GM12878 (cell line): ENCODE measurements at regions not wholly inside any gene's neighbourhood (a gene's known extent, or its start where the extent isn't known, plus 50 kb on each side); places are given as distances from the start of the nearest gene placed in this dataset.

Experiments
- ATAC-seq: fragments of 200-7000 bp; cut with Tn5 transposase; 3 replicates; pipeline ENCODE4 v1.9.1; 2020; ENCODE audit warnings: mild to moderate bottlenecking, moderate library complexity
- BruUV-seq: library from RNA; stranded (reverse); fragments of 400-500 nt; replicated peaks from 2 replicates; lab custom pipeline; 2021; lab: Mats Ljungman, UMichigan
- CTCF ChIA-PET: fragments of 300-600 bp; sonication (Branson Sonifier 250); formaldehyde crosslinking; extraction: SDS; loops from one replicate; lab custom pipeline; 2021; ENCODE audit warnings: inconsistent platforms; lab: Yijun Ruan, JAX
- POLR2A ChIA-PET: fragments of 350-600 bp; formaldehyde crosslinking; extraction: SDS; loops from one replicate; lab custom pipeline; 2021; ENCODE audit warnings: inconsistent platforms; lab: Charles Lee
- RAD21 ChIA-PET: fragments of 300-600 bp; sonication (Branson Sonifier 250); formaldehyde crosslinking; loops from one replicate; lab custom pipeline; 2023; ENCODE audit warnings: antibody characterized with exemption; ENCODE audit not compliant: unreplicated experiment; lab: Charles Lee
- SMC1A ChIA-PET: fragments of 300-600 bp; sonication (Branson Sonifier 250); formaldehyde crosslinking; loops from one replicate; lab custom pipeline; 2023; ENCODE audit not compliant: unreplicated experiment, uncharacterized antibody; lab: Charles Lee
- DNase-seq: peaks from one replicate; pipeline ENCODE4 v3.0.0-alpha.2; 2011; ENCODE audit warnings: low read depth, low spot score
- FAIRE-seq: peaks from 3 replicates; lab custom pipeline; 2011; peaks lifted over from hg19 to GRCh38; lab: Jason Lieb, UNC
- H2AFZ ChIP-seq: 2 replicates; pipeline ENCODE4 v1.6.0; 2011; ENCODE audit warnings: low read depth, low read length, control low read depth; ENCODE audit not compliant: control insufficient read depth
- H3K27ac ChIP-seq: 2 replicates; pipeline ENCODE4 v1.5.1; 2011; ENCODE audit warnings: control low read depth; ENCODE audit not compliant: control insufficient read depth, insufficient read depth
- H3K27me3 ChIP-seq, 2 experiments: replicated peaks in 1 of 2; 2 replicates each; pipeline versions ENCODE4 v1.6.0 to v1.6.1; 2011; ENCODE audit warnings: low read length in 1 of 2; ENCODE audit not compliant: control insufficient read depth in 2 of 2, insufficient read depth in 2 of 2
- H3K36me3 ChIP-seq, 2 experiments: 2 replicates each; pipeline ENCODE4 v1.5.1; 2011; ENCODE audit warnings: low read length in 1 of 2; ENCODE audit not compliant: control insufficient read depth in 2 of 2, insufficient read depth in 2 of 2
- H3K4me1 ChIP-seq: 2 replicates; pipeline ENCODE4 v1.6.1; 2011; ENCODE audit warnings: mild to moderate bottlenecking, low read length, moderate library complexity, mixed read lengths; ENCODE audit not compliant: control insufficient read depth, insufficient read depth
- H3K4me2 ChIP-seq: 2 replicates; pipeline ENCODE4 v1.6.0; 2011; ENCODE audit warnings: control low read depth; ENCODE audit not compliant: control insufficient read depth, insufficient read depth
- H3K4me3 ChIP-seq: fragments of 200-600 bp; sonication (generic); 2 replicates; pipeline ENCODE4 v1.5.1; 2016
- H3K79me2 ChIP-seq: 2 replicates; pipeline ENCODE4 v1.6.0; 2011; ENCODE audit warnings: low read length; ENCODE audit not compliant: control insufficient read depth, insufficient read depth
- H3K9ac ChIP-seq: 2 replicates; pipeline ENCODE4 v1.8.0; 2011; ENCODE audit warnings: low read length, control low read depth, mixed read lengths; ENCODE audit not compliant: control insufficient read depth, insufficient read depth
- H3K9me3 ChIP-seq: replicated peaks from 3 replicates; pipeline ENCODE4 v1.5.1; 2011; ENCODE audit warnings: mild to moderate bottlenecking, low read length; ENCODE audit not compliant: control insufficient read depth, insufficient read depth
- H4K20me1 ChIP-seq: 2 replicates; pipeline ENCODE4 v1.6.0; 2011; ENCODE audit not compliant: control insufficient read depth, insufficient read depth
- CHD2 ChIP-seq: IDR thresholded peaks from 2 replicates; pipeline ENCODE4 v1.6.1; 2011; ENCODE audit warnings: low read depth, low read length, improper control_type of control experiment, borderline replicate concordance
- MYC ChIP-seq: IDR thresholded peaks from 2 replicates; pipeline ENCODE4 v1.6.1; 2011; ENCODE audit warnings: mild to moderate bottlenecking, low read length, moderate library complexity, inconsistent platforms; ENCODE audit not compliant: insufficient read depth, insufficient replicate concordance, insufficient read length, severe bottlenecking
- PAX5 ChIP-seq: IDR thresholded peaks from 2 replicates; pipeline ENCODE4 v1.6.1; 2011; ENCODE audit warnings: low read depth, low read length, borderline replicate concordance
- RBBP5 ChIP-seq: fragments of 200-600 bp; sonication (generic); conservative IDR thresholded peaks from 2 replicates; pipeline ENCODE4 v1.6.1; 2016
- RCOR1 ChIP-seq: conservative IDR thresholded peaks from 2 replicates; pipeline ENCODE4 v1.6.1; 2012; ENCODE audit warnings: low read depth, low read length, improper control_type of control experiment
- SKIL ChIP-seq: fragments of 450-650 bp; IDR thresholded peaks from 2 replicates; pipeline ENCODE4 v1.6.1; 2017; ENCODE audit warnings: mild to moderate bottlenecking, low read depth, inconsistent platforms; ENCODE audit not compliant: poor library complexity, severe bottlenecking
- SREBF1 ChIP-seq: IDR thresholded peaks from 2 replicates; pipeline ENCODE4 v1.6.1; 2012; ENCODE audit warnings: mild to moderate bottlenecking, low read length
- WGBS: methylation state at CpG from one replicate; pipeline ENCODE4 v1.1.6; 2016; ENCODE audit warnings: low lambda C conversion rate; ENCODE audit not compliant: insufficient replicate concordance, insufficient coverage; ENCODE audit errors: missing lambda C conversion rate; 5-methylcytosine and 5-hydroxymethylcytosine counted together
- in situ Hi-C: fragments of 300-500 bp; cut with MboI; formaldehyde crosslinking; loops from 9 replicates; pipeline ENCODE4 v1.14.3; 2018; ENCODE audit warnings: mixed read lengths
- intact Hi-C: fragments of 100-400 bp; cut with micrococcal nuclease; formaldehyde crosslinking; loops from one replicate; pipeline ENCODE4 v1.14.2; 2022; ENCODE audit not compliant: unreplicated experiment
- TF ChIP-seq, protein P1 (sequence below): IDR thresholded peaks from 2 replicates; pipeline ENCODE4 v1.6.1; 2011; ENCODE audit warnings: mild to moderate bottlenecking, low read depth, low read length, moderate library complexity; ENCODE audit not compliant: insufficient replicate concordance

- POLR2A ChIA-PET, result no interaction called here
These were observed 165.0 kb upstream of the HS3ST1 start for GRCh38 chr4:11593576-11594116.

More at GRCh38 chr4:11593576-11594116, 165.0 kb upstream of the HS3ST1 start:
- H3K36me3 ChIP-seq, result no peaks in the 10 kb centered on the region
- no peak overlapping the region for H3K4me3 ChIP-seq
- no peak overlapping the region for H2AFZ ChIP-seq
- no TSS peak for BruUV-seq
- intact Hi-C loops (no loop called here), in situ Hi-C loops (no loop called here)
- DNase-seq, result no peak
- TF ChIP-seq SKIL, result no peak
- TF ChIP-seq CHD2, result no peak
- no peak for TF ChIP-seq PAX5
- TF ChIP-seq MYC, result no peak
- no peak for TF ChIP-seq RBBP5
- TF ChIP-seq SREBF1, result no peak
- TF ChIP-seq, protein P1, sequence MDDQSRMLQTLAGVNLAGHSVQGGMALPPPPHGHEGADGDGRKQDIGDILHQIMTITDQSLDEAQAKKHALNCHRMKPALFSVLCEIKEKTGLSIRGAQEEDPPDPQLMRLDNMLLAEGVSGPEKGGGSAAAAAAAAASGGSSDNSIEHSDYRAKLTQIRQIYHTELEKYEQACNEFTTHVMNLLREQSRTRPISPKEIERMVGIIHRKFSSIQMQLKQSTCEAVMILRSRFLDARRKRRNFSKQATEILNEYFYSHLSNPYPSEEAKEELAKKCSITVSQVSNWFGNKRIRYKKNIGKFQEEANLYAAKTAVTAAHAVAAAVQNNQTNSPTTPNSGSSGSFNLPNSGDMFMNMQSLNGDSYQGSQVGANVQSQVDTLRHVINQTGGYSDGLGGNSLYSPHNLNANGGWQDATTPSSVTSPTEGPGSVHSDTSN, result no peak
- TF ChIP-seq RCOR1, result no peak
- no peak overlapping the region for H3K9ac ChIP-seq
- ATAC-seq, result no peak
- H3K79me2 ChIP-seq, result no peaks in the 10 kb centered on the region
- ChIA-PET SMC1A (interaction anchor here (0.9 to 1.7 kb wide), 4 partner anchors 10 to 22 kb away, joined by 3 to 5 read pairs (median 3); no protein-coding TSS in a partner anchor), CTCF (interaction anchor here (1.1 kb wide), 1 partner anchor 22 kb away, joined by 3 read pairs; no protein-coding TSS in a partner anchor), RAD21 (no interaction called here)
- no peak overlapping the region for H3K4me2 ChIP-seq
- no peaks in the 10 kb centered on the region for H4K20me1 ChIP-seq
- no peaks in the 10 kb centered on the region for H3K27me3 ChIP-seq
- 45% methylated on average over 7 of the region's 7 CpGs for WGBS
- no peak for FAIRE-seq
- no peaks in the 10 kb centered on the region for H3K9me3 ChIP-seq
- no peaks in the 10 kb centered on the region for H3K4me1 ChIP-seq
- no peak overlapping the region for H3K27ac ChIP-seq
